ENCODE measurements at regions not wholly inside any gene's neighbourhood (a gene's known extent, or its start where the extent isn't known, plus 50 kb on each side); places are given as distances from the start of the nearest gene placed in this dataset.
"Not testable (repeated sequence)": the region's sequence is repeated elsewhere in the genome, so short reads cannot be mapped to it uniquely, and the experiment has no call there.

DNA sequence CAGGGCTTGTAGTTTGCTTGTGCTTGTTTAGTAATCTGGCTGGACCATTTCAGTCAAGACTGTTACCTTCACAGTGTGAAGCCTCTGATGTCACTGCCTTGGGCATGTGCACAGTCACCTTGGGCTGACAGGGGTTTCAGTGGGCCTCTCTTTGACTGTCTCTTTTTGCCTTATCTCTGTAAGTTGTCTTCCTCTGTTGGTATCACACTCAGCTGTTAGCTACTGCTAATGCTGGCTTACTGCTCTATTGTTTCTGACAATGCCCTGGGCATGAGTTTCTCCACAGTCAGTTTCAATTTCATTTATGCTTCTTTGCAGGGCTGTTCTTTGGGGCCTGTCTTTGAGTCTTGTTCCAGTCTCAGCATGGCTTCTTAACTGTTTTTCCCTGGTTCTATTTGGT is 201.9 kb upstream of the SHH start:
- ATAC-seq (no peak), DNase-seq (no peak)
- peaks cover 0 to 9% (median 4%) of the 10 kb centered on the region in 7 donors for H3K27me3 ChIP-seq
- no peak overlapping the region for H3K4me3 ChIP-seq
- H3K27ac ChIP-seq, result no peak overlapping the region
- TF ChIP-seq, protein P1, sequence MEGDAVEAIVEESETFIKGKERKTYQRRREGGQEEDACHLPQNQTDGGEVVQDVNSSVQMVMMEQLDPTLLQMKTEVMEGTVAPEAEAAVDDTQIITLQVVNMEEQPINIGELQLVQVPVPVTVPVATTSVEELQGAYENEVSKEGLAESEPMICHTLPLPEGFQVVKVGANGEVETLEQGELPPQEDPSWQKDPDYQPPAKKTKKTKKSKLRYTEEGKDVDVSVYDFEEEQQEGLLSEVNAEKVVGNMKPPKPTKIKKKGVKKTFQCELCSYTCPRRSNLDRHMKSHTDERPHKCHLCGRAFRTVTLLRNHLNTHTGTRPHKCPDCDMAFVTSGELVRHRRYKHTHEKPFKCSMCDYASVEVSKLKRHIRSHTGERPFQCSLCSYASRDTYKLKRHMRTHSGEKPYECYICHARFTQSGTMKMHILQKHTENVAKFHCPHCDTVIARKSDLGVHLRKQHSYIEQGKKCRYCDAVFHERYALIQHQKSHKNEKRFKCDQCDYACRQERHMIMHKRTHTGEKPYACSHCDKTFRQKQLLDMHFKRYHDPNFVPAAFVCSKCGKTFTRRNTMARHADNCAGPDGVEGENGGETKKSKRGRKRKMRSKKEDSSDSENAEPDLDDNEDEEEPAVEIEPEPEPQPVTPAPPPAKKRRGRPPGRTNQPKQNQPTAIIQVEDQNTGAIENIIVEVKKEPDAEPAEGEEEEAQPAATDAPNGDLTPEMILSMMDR (IDR thresholded peaks at IDR 0.05), result no peak
- H3K9me3 ChIP-seq, result peaks cover 0 to 24% (median 0%) of the 10 kb centered on the region in 11 donors
- H3K4me1 ChIP-seq, result no peaks in the 10 kb centered on the region
- no peaks in the 10 kb centered on the region for H3K36me3 ChIP-seq
- intact Hi-C loops (cut with DNase I), result no loop called here

DNA sequence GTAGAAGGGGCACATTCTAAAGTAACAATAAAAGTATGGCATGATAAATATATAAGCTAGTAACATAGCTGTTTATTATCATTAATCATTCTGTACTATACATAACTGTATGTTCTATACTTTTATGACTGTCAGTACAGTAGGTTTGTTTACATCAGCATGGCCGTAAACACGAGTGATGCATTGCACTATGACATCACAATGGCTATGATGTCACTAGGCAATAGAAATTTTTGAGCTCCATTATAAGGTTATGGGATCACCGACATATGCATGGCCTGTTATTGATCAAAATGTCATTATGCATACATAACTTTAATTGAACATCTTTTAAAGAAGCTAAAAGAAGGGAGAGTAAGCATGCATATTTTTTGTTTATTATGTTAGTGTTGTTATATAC is 200.1 kb upstream of the SHH start:
- no peaks in the 10 kb centered on the region for H3K36me3 ChIP-seq
- ATAC-seq, result no peak
- intact Hi-C loops (cut with DNase I), result no loop called here
- no peaks in the 10 kb centered on the region for H3K4me1 ChIP-seq
- whole genome bisulfite sequencing, 2 donors, result 87 to 88% methylated on average over 3 of the region's 3 CpGs
- TF ChIP-seq, protein P1 (IDR thresholded peaks at IDR 0.05), result no peak
- peaks cover 0 to 7% (median 0%) of the 10 kb centered on the region in 7 donors for H3K27me3 ChIP-seq
- peaks cover 0 to 37% (median 0%) of the 10 kb centered on the region in 11 donors for H3K9me3 ChIP-seq
- DNase-seq, result no peak
- H3K4me3 ChIP-seq, result no peak overlapping the region
- H3K27ac ChIP-seq, result no peak overlapping the region

DNA sequence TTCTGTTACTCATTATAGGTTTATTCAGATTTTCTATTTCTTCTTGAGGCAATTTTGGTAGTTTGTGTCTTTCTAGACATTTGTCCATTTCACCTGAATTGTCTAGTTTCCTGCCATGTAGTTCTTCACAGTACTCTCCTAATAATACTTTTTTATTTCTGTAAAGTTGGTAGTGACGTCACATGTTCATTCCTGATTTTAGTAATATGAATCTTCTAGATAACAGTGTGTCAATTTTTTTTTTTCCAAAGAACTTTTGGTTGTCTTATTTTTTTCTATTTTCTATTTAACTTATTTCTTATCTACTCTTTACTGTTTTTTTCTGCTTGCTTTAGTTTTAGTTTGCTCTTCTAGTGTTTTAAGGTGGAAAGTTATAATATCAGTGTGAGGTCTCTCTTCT is 197.3 kb upstream of the SHH start:
- no peak for ATAC-seq
- WGBS, 2 donors, result 45 to 56% methylated on average over 1 of the region's 1 CpG
- no peaks in the 10 kb centered on the region for H3K27me3 ChIP-seq

DNA sequence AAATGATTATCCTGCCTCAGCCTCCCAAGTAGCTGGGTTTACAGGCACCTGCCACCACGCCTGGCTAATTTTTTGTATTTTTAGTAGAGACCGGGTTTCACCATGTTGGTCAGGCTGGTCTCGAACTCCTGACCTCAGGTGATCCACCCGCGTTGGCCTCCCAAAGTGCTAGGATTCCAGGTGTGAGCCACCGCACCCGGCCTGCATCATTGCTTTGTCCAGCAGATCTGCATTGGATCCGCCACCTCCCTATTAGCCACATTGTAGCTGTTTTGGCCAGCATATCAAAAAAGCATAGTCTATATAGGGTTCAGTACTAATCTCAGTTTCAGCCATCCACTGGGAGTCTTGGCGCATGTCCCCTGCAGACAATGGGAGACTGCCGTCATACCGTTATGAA is 194.6 kb upstream of the SHH start:
- H3K27ac ChIP-seq; H3K4me1 ChIP-seq; intact Hi-C loops (cut with DNase I); DNase-seq; H3K4me3 ChIP-seq; ATAC-seq; H3K36me3 ChIP-seq: not testable (repeated sequence)
- 93 to 96% methylated on average over 11 of the region's 11 CpGs for WGBS, 2 donors
- H3K27me3 ChIP-seq, result peaks cover 0 to 17% (median 0%) of the 10 kb centered on the region in 7 donors
- H3K9me3 ChIP-seq, result peaks cover 0 to 39% (median 0%) of the 10 kb centered on the region in 11 donors

More for the DNA sequence above, 197.3 kb upstream of the SHH start:
- Histone ChIP-seq H3K4me3 (no peak overlapping the region), H3K36me3 (no peaks in the 10 kb centered on the region), H3K27ac (no peak overlapping the region), H3K9me3 (peaks cover 0 to 43% (median 0%) of the 10 kb centered on the region in 11 donors), H3K4me1 (no peaks in the 10 kb centered on the region)
- no peak for DNase-seq
- TF ChIP-seq, protein P1 (IDR thresholded peaks at IDR 0.05), result no peak
- intact Hi-C loops (cut with DNase I), result no loop called here

DNA sequence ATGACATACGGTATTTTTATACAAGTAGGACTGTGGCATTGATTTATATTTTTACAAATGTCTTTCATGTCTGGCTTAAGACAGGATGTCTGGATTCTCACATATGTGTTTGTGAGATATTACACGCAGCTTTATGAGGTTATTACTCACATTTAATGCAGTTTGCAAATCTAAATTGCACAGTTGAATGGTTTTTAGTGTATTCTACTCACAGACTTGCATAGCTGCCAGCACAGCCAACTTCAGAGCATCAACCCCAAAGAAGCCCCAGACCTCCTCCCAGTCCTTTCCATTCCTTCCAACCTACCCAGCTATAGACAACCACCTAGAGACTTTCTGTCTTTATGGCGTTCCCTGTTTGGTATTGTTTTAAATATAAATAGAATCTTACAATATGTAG is 193.8 kb upstream of the SHH start:
- H3K9me3 ChIP-seq, result peaks cover 0 to 39% (median 0%) of the 10 kb centered on the region in 11 donors
- ATAC-seq (no peak), DNase-seq (no peak)
- intact Hi-C loops (cut with DNase I), result no loop called here
- 82 to 85% methylated on average over 3 of the region's 3 CpGs for WGBS, 2 donors
- H3K4me3 ChIP-seq, result no peak overlapping the region
- no peaks in the 10 kb centered on the region for H3K4me1 ChIP-seq
- no peaks in the 10 kb centered on the region for H3K36me3 ChIP-seq
- no peak overlapping the region for H3K27ac ChIP-seq
- H3K27me3 ChIP-seq, result peaks cover 0 to 17% (median 0%) of the 10 kb centered on the region in 7 donors
- TF ChIP-seq, protein P1 (IDR thresholded peaks at IDR 0.05), result no peak

All from heart right ventricle (tissue), 16 donors.